Mesendoderm (in vitro differentiated cells): ENCODE measurements at regions not wholly inside any gene's neighbourhood (a gene's known extent, or its start where the extent isn't known, plus 50 kb on each side); places are given as distances from the start of the nearest gene placed in this dataset.

Experiments
- DNase-seq: peaks from one replicate; pipeline ENCODE4 v3.0.0; 2013
- H2AK5ac ChIP-seq: 2 replicates; pipeline ENCODE4 v1.6.1; 2013; ENCODE audit warnings: low read length, inconsistent platforms
- H2BK120ac ChIP-seq: 2 replicates; pipeline ENCODE4 v1.6.1; 2013; ENCODE audit warnings: low read depth, mild to moderate bottlenecking, low read length, moderate library complexity, mixed read lengths
- H2BK15ac ChIP-seq: replicated peaks from 2 replicates; pipeline ENCODE4 v1.6.1; 2013; ENCODE audit warnings: low read depth, mild to moderate bottlenecking, moderate library complexity
- H2BK5ac ChIP-seq: 2 replicates; pipeline ENCODE4 v1.6.1; 2013; ENCODE audit warnings: low read length, inconsistent platforms
- H3K18ac ChIP-seq: 2 replicates; pipeline ENCODE4 v1.6.1; 2013; ENCODE audit warnings: mild to moderate bottlenecking, low read length, mixed read lengths
- H3K23ac ChIP-seq: one replicate; pipeline ENCODE4 v1.6.1; 2013; ENCODE audit warnings: low read length
- H3K27ac ChIP-seq: 2 replicates; pipeline ENCODE4 v1.5.1; 2013; ENCODE audit warnings: low read depth, mild to moderate bottlenecking, inconsistent platforms, low read length, moderate library complexity
- H3K27me3 ChIP-seq: 2 replicates; pipeline ENCODE4 v1.6.1; 2013; ENCODE audit warnings: low read length, control low read depth, mild to moderate bottlenecking, inconsistent platforms; ENCODE audit not compliant: insufficient read depth, poor library complexity
- H3K36me3 ChIP-seq: 2 replicates; pipeline ENCODE4 v1.6.1; 2013; ENCODE audit warnings: low read length, inconsistent platforms; ENCODE audit not compliant: control insufficient read depth, insufficient read depth
- H3K4ac ChIP-seq: one replicate; pipeline ENCODE4 v1.6.1; 2013; ENCODE audit warnings: low read depth, mild to moderate bottlenecking, low read length, moderate library complexity
- H3K4me1 ChIP-seq: 2 replicates; pipeline ENCODE4 v1.6.1; 2013; ENCODE audit warnings: low read depth, low read length, inconsistent platforms; ENCODE audit not compliant: control insufficient read depth
- H3K4me2 ChIP-seq: 2 replicates; pipeline ENCODE4 v1.6.1; 2013; ENCODE audit warnings: low read length
- H3K4me3 ChIP-seq: 2 replicates; pipeline ENCODE4 v1.5.1; 2013; ENCODE audit warnings: mild to moderate bottlenecking, low read length
- H3K56ac ChIP-seq: one replicate; pipeline ENCODE4 v1.6.1; 2013; ENCODE audit warnings: low read length
- H3K79me1 ChIP-seq: 2 replicates; pipeline ENCODE4 v1.6.1; 2013; ENCODE audit warnings: low read length, inconsistent platforms
- H3K79me2 ChIP-seq: 2 replicates; pipeline ENCODE4 v1.6.1; 2013; ENCODE audit warnings: mild to moderate bottlenecking, low read length; ENCODE audit not compliant: control insufficient read depth, insufficient read depth
- H3K9ac ChIP-seq: 2 replicates; pipeline ENCODE4 v1.6.1; 2013; ENCODE audit warnings: low read length, inconsistent platforms
- H4K5ac ChIP-seq: one replicate; pipeline ENCODE4 v1.6.1; 2013; ENCODE audit warnings: low read length
- H4K8ac ChIP-seq: one replicate; pipeline ENCODE4 v1.6.1; 2013; ENCODE audit warnings: low read depth, mild to moderate bottlenecking, control low read depth, low read length, moderate library complexity
- WGBS: extraction: QIAGEN DNeasy Blood & Tissue Kit; methylation state at CpG from one replicate; pipeline ENCODE4 v1.1.7; 2013; ENCODE audit warnings: low lambda C conversion rate, missing lambda C conversion rate; ENCODE audit not compliant: insufficient coverage; ENCODE audit errors: extremely low coverage; 5-methylcytosine and 5-hydroxymethylcytosine counted together

DNA sequence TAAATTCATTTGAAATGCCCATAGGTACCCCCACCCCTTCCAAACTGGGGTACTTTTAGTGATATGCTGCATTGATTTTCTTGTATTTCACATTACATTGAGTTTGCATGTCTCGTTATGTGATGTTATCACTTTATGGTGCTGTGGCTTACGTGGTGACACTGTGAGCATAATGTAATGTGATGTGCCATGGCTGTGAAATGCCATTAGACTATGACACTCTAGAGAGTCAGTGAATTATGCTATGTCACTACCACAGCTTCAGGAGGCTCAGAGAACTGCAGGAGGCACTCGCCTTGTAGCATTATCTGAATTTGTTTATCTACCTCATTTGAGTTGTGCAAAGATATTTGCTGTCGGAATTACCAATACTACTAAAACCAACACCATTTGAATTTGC is 590.1 kb upstream of the SLC10A2 start:
- Histone ChIP-seq H3K4ac (no peak overlapping the region), H3K23ac (no peak overlapping the region), H3K4me3 (no peak overlapping the region), H3K79me2 (no peaks in the 10 kb centered on the region), H4K8ac (no peak overlapping the region), H2BK5ac (no peak overlapping the region), H3K27ac (no peak overlapping the region), H2BK120ac (no peak overlapping the region), H3K27me3 (no peaks in the 10 kb centered on the region), H2AK5ac (no peak overlapping the region), H3K36me3 (no peaks in the 10 kb centered on the region), H3K9ac (no peak overlapping the region), H4K5ac (no peak overlapping the region), H3K4me2 (no peak overlapping the region), H2BK15ac (no peak overlapping the region), H3K4me1 (peaks cover 2% of the 10 kb centered on the region), H3K18ac (no peak overlapping the region), H3K56ac (no peak overlapping the region), H3K79me1 (no peaks in the 10 kb centered on the region)
- WGBS, result no CpG with 5 or more reads among the region's 4 CpGs
- DNase-seq, result no peak

GRCh38 chr13:103640606-103641005 is 574.4 kb upstream of the SLC10A2 start:
- no peak overlapping the region for H2BK5ac ChIP-seq
- no peaks in the 10 kb centered on the region for H3K79me1 ChIP-seq
- H3K36me3 ChIP-seq, result no peaks in the 10 kb centered on the region
- no peaks in the 10 kb centered on the region for H3K27me3 ChIP-seq
- H3K4me2 ChIP-seq, result no peak overlapping the region
- no peak overlapping the region for H3K27ac ChIP-seq
- H3K18ac ChIP-seq, result no peak overlapping the region
- WGBS, result no CpG with 5 or more reads among the region's 1 CpG
- no peaks in the 10 kb centered on the region for H3K79me2 ChIP-seq
- no peaks in the 10 kb centered on the region for H3K4me1 ChIP-seq
- no peak overlapping the region for H2BK15ac ChIP-seq
- H3K23ac ChIP-seq, result no peak overlapping the region
- H2AK5ac ChIP-seq, result no peak overlapping the region
- no peak overlapping the region for H3K56ac ChIP-seq
- H3K4me3 ChIP-seq, result no peak overlapping the region
- H2BK120ac ChIP-seq, result no peak overlapping the region
- no peak overlapping the region for H4K5ac ChIP-seq
- no peak overlapping the region for H3K4ac ChIP-seq
- no peak for DNase-seq
- H4K8ac ChIP-seq, result no peak overlapping the region
- H3K9ac ChIP-seq, result no peak overlapping the region

DNA sequence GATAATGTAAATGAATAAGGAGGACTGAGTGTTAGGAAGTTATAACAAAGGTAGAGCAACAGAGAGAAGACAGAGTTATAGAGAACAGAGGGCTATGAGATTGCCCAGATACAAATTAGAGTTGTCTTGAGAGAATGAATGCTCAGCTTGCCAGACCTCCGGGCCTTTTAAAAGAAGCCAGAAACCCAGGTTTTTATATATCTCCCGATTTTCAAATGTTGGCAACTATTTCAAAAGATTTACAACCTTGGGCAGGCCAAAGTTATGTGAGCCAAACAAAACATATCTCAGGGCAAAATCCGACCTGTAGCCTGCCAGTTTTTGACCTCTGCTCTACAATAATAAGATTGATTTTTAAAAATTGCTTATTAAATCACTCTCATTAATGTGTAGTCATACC is 573.1 kb upstream of the SLC10A2 start:
- H3K4ac ChIP-seq, result no peak overlapping the region
- no peak overlapping the region for H3K4me3 ChIP-seq
- H2BK15ac ChIP-seq, result no peak overlapping the region
- no CpG with 5 or more reads among the region's 3 CpGs for WGBS
- DNase-seq, result no peak
- H3K79me1 ChIP-seq, result no peaks in the 10 kb centered on the region
- no peaks in the 10 kb centered on the region for H3K79me2 ChIP-seq
- no peak overlapping the region for H3K27ac ChIP-seq
- no peak overlapping the region for H3K23ac ChIP-seq
- no peak overlapping the region for H3K56ac ChIP-seq
- H3K36me3 ChIP-seq, result no peaks in the 10 kb centered on the region
- no peaks in the 10 kb centered on the region for H3K4me1 ChIP-seq
- H4K5ac ChIP-seq, result no peak overlapping the region
- H2AK5ac ChIP-seq, result no peak overlapping the region
- H3K4me2 ChIP-seq, result no peak overlapping the region
- H3K18ac ChIP-seq, result no peak overlapping the region
- no peak overlapping the region for H3K9ac ChIP-seq
- no peak overlapping the region for H4K8ac ChIP-seq
- no peak overlapping the region for H2BK5ac ChIP-seq
- no peak overlapping the region for H2BK120ac ChIP-seq
- H3K27me3 ChIP-seq, result no peaks in the 10 kb centered on the region

- H3K79me2 ChIP-seq, result no peaks in the 10 kb centered on the region
- H3K4me1 ChIP-seq, result no peaks in the 10 kb centered on the region
- H2AK5ac ChIP-seq, result no peak overlapping the region
- no CpG with 5 or more reads among the region's 2 CpGs for WGBS
- no peak overlapping the region for H3K27ac ChIP-seq
- no peaks in the 10 kb centered on the region for H3K36me3 ChIP-seq
- no peak overlapping the region for H3K4me2 ChIP-seq
- no peak overlapping the region for H3K56ac ChIP-seq
- H3K79me1 ChIP-seq, result no peaks in the 10 kb centered on the region
- no peak overlapping the region for H3K18ac ChIP-seq
- H2BK120ac ChIP-seq, result no peak overlapping the region
- H3K4ac ChIP-seq, result no peak overlapping the region
- no peak for DNase-seq
- H2BK5ac ChIP-seq, result no peak overlapping the region
- H3K23ac ChIP-seq, result no peak overlapping the region
- H2BK15ac ChIP-seq, result no peak overlapping the region
- no peak overlapping the region for H3K9ac ChIP-seq
- no peak overlapping the region for H4K5ac ChIP-seq
- no peak overlapping the region for H4K8ac ChIP-seq
- H3K4me3 ChIP-seq, result no peak overlapping the region
- H3K27me3 ChIP-seq, result no peaks in the 10 kb centered on the region
These were observed 572.5 kb upstream of the SLC10A2 start for GRCh38 chr13:103638706-103639105.

DNA sequence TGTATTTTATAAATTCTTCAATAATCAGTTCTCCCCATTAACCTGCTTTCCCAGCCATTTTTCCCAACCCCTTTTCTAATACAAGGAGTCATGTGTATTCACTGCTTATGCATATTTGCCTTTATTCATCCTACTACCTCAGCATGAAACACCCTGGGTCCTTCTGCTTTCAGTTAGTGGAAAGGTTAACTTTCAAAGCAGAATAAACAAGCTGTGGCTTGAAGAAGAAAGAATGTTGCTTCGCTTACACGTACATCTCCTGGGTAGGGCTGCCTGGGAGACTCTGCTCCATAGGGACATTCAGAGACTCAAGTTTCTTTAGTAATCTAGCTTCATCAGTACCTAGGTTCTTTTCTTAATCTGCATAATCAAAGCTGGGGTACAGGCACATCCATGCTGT is 567.8 kb upstream of the SLC10A2 start:
- no peak overlapping the region for H3K27ac ChIP-seq
- H3K4me1 ChIP-seq, result no peaks in the 10 kb centered on the region
- no peak overlapping the region for H3K4me2 ChIP-seq
- no peak overlapping the region for H3K23ac ChIP-seq
- no peak overlapping the region for H3K4ac ChIP-seq
- H3K18ac ChIP-seq, result no peak overlapping the region
- H3K79me1 ChIP-seq, result no peaks in the 10 kb centered on the region
- H3K9ac ChIP-seq, result no peak overlapping the region
- no peak overlapping the region for H4K5ac ChIP-seq
- no peak for DNase-seq
- no CpG with 5 or more reads among the region's 2 CpGs for WGBS
- no peaks in the 10 kb centered on the region for H3K27me3 ChIP-seq
- no peaks in the 10 kb centered on the region for H3K79me2 ChIP-seq
- H2BK15ac ChIP-seq, result no peak overlapping the region
- no peak overlapping the region for H3K4me3 ChIP-seq
- H2AK5ac ChIP-seq, result no peak overlapping the region
- H2BK5ac ChIP-seq, result no peak overlapping the region
- no peak overlapping the region for H2BK120ac ChIP-seq
- H3K56ac ChIP-seq, result no peak overlapping the region
- H3K36me3 ChIP-seq, result no peaks in the 10 kb centered on the region
- no peak overlapping the region for H4K8ac ChIP-seq

DNA sequence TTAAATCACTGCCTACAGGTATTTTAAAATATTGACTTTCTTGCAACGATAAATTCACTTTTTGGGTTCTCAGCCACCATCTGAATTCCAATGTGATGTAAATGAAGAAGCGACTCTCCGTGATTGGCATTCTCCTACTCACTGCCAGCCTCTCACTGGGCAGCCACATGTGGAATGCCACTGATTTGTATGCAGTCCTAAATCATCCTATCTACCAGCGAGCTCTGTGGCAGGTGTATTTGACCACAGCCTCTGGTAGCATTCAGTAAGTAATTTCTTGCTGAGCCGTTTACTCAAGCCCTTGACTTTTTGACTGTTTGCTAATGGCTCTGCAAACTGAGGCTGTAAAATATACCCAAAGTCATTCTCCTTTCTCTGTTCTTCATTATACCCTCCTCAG is 559.0 kb upstream of the SLC10A2 start:
- Histone ChIP-seq H3K4ac (no peak overlapping the region), H4K8ac (no peak overlapping the region), H3K79me1 (no peaks in the 10 kb centered on the region), H3K9ac (no peak overlapping the region), H2AK5ac (no peak overlapping the region), H4K5ac (no peak overlapping the region), H3K4me1 (no peaks in the 10 kb centered on the region), H2BK120ac (no peak overlapping the region), H3K36me3 (no peaks in the 10 kb centered on the region), H3K56ac (no peak overlapping the region), H2BK15ac (no peak overlapping the region), H3K18ac (no peak overlapping the region), H3K27ac (no peak overlapping the region), H3K79me2 (no peaks in the 10 kb centered on the region), H3K27me3 (no peaks in the 10 kb centered on the region), H3K4me3 (no peak overlapping the region), H2BK5ac (no peak overlapping the region), H3K4me2 (no peak overlapping the region), H3K23ac (no peak overlapping the region)
- no peak for DNase-seq
- no CpG with 5 or more reads among the region's 5 CpGs for WGBS
